A549 (cell line): ENCODE measurements at regions not wholly inside any gene's neighbourhood (a gene's known extent, or its start where the extent isn't known, plus 50 kb on each side); places are given as distances from the start of the nearest gene placed in this dataset.

ENCODE experiments used
- ATAC-seq, 2 experiments: fragments of 200-7000 bp in 1 of 2; fragments of >200 bp in 1 of 2; cut with Nextera tagmentation in 1 of 2; cut with Tn5 transposase in 1 of 2; 3 replicates each; pipeline versions ENCODE4 v1.8.0 to v1.9.1; 2018 to 2020; ENCODE audit warnings: mild to moderate bottlenecking in 1 of 2, moderate library complexity in 1 of 2
- CTCF ChIA-PET: fragments of 300-600 bp; sonication (Branson Sonifier 250); formaldehyde crosslinking; extraction: SDS; loops from one replicate; lab custom pipeline; 2021; ENCODE audit warnings: antibody characterized with exemption, inconsistent platforms; lab: Yijun Ruan, JAX
- POLR2A ChIA-PET: fragments of 350-600 bp; formaldehyde crosslinking; extraction: SDS; loops from one replicate; lab custom pipeline; 2021; ENCODE audit warnings: antibody characterized with exemption, inconsistent platforms; lab: Yijun Ruan, JAX
- DNase-seq, 2 experiments: peaks; one replicate each; pipeline versions ENCODE4 v3.0.0 to v3.0.0-alpha.2; 2011 to 2016; ENCODE audit warnings: low read depth in 1 of 2, low spot score in 1 of 2
- FAIRE-seq: peaks from 2 replicates; lab custom pipeline; 2011; peaks lifted over from hg19 to GRCh38; lab: Jason Lieb, UNC
- H3K27ac ChIP-seq, 2 experiments: fragments of >200 bp; sonication (Bioruptor Twin); formaldehyde crosslinking; 3 replicates each; pipeline ENCODE4 v1.5.1; 2016 to 2017
- H3K4me1 ChIP-seq: fragments of >200 bp; sonication (Bioruptor Twin); formaldehyde crosslinking; 3 replicates; pipeline ENCODE4 v1.6.1; 2016
- H3K4me2 ChIP-seq: fragments of >200 bp; sonication (Bioruptor Twin); formaldehyde crosslinking; 3 replicates; pipeline ENCODE4 v1.6.1; 2016
- H3K4me3 ChIP-seq: fragments of >200 bp; sonication (Bioruptor Twin); formaldehyde crosslinking; 3 replicates; pipeline ENCODE4 v1.5.1; 2016
- H3K9me3 ChIP-seq: fragments of >200 bp; sonication (Bioruptor Twin); formaldehyde crosslinking; 3 replicates; pipeline ENCODE4 v1.6.1; 2016
- CBX8 ChIP-seq: fragments of 200-600 bp; sonication (generic); IDR thresholded peaks from 2 replicates; pipeline ENCODE4 v1.6.1; 2016
- EHF ChIP-seq: fragments of 250-450 bp; sonication (Bioruptor Pico); IDR thresholded peaks from 2 replicates; pipeline ENCODE4 v1.5.0; 2020; ENCODE audit warnings: mild to moderate bottlenecking
- EP300 ChIP-seq, 2 experiments: fragments of >200 bp; sonication (Bioruptor Twin); formaldehyde crosslinking; IDR thresholded peaks; 2 replicates in 1 of 2; 3 replicates in 1 of 2; pipeline ENCODE4 v1.6.1; 2016 to 2017
- FOXS1 ChIP-seq: fragments of 250-450 bp; sonication (Bioruptor Pico); IDR thresholded peaks from 2 replicates; pipeline ENCODE4 v1.5.0; 2020; ENCODE audit warnings: mild to moderate bottlenecking, moderate library complexity
- HEYL ChIP-seq: fragments of 250-450 bp; sonication (Bioruptor Pico); IDR thresholded peaks from 2 replicates; pipeline ENCODE4 v1.8.0; 2021; ENCODE audit warnings: mild to moderate bottlenecking, moderate library complexity
- JUN ChIP-seq, 2 experiments: fragments of >200 bp; sonication (Bioruptor Twin); formaldehyde crosslinking; IDR thresholded peaks; 2 replicates in 1 of 2; 3 replicates in 1 of 2; pipeline ENCODE4 v1.6.1; 2016 to 2017
- MAFK ChIP-seq: fragments of 450-650 bp; IDR thresholded peaks from 2 replicates; pipeline ENCODE4 v1.6.1; 2014; ENCODE audit not compliant: partially characterized antibody
- MYC ChIP-seq: IDR thresholded peaks from 2 replicates; pipeline ENCODE4 v1.6.1; 2012; ENCODE audit warnings: mild to moderate bottlenecking, inconsistent platforms, low read length, improper control_type of control experiment, borderline replicate concordance
- NFE2L2 ChIP-seq: fragments of 150-350 bp; conservative IDR thresholded peaks from 2 replicates; pipeline ENCODE4 v1.6.1; 2014; ENCODE audit warnings: low read length
- NPAS2 ChIP-seq: fragments of 250-450 bp; sonication (Bioruptor Pico); IDR thresholded peaks from 2 replicates; pipeline ENCODE4 v1.8.0; 2022; ENCODE audit warnings: mild to moderate bottlenecking, moderate library complexity, borderline replicate concordance
- RAD21 ChIP-seq, 2 experiments: fragments of >200 bp in 1 of 2; sonication (Bioruptor Twin) in 1 of 2; formaldehyde crosslinking in 1 of 2; IDR thresholded peaks in 1 of 2; conservative IDR thresholded peaks in 1 of 2; 2 replicates in 1 of 2; 3 replicates in 1 of 2; pipeline ENCODE4 v1.6.1; 2012 to 2018; ENCODE audit warnings: inconsistent platforms in 1 of 2
- REST ChIP-seq: fragments of 200-600 bp; sonication (generic); IDR thresholded peaks from 2 replicates; pipeline ENCODE4 v1.6.1; 2016; ENCODE audit warnings: antibody characterized with exemption, mild to moderate bottlenecking, moderate library complexity
- RFX5 ChIP-seq: fragments of 450-650 bp; IDR thresholded peaks from 2 replicates; pipeline ENCODE4 v1.7.1; 2014; ENCODE audit warnings: antibody characterized with exemption, mild to moderate bottlenecking, moderate library complexity
- SREBF2 ChIP-seq: fragments of 450-650 bp; IDR thresholded peaks from 2 replicates; pipeline ENCODE4 v1.6.1; 2014; ENCODE audit warnings: mild to moderate bottlenecking, moderate library complexity
- TFCP2L1 ChIP-seq: fragments of 250-450 bp; sonication (Bioruptor Pico); IDR thresholded peaks from 2 replicates; pipeline ENCODE4 v1.5.0; 2021; ENCODE audit warnings: mild to moderate bottlenecking
- ZC3H11A ChIP-seq: fragments of 450-650 bp; IDR thresholded peaks from 2 replicates; pipeline ENCODE4 v1.6.1; 2014; ENCODE audit warnings: antibody characterized with exemption, mild to moderate bottlenecking
- ZNF302 ChIP-seq: fragments of 250-450 bp; sonication (Bioruptor Pico); IDR thresholded peaks from 2 replicates; pipeline ENCODE4 v1.9.0; 2021; ENCODE audit warnings: inconsistent platforms, mild to moderate bottlenecking, moderate library complexity
- WGBS: methylation state at CpG from one replicate; pipeline ENCODE4 v1.1.6; 2017; ENCODE audit errors: missing lambda C conversion rate; 5-methylcytosine and 5-hydroxymethylcytosine counted together
- TF ChIP-seq, protein P1 (sequence below): IDR thresholded peaks from 2 replicates; pipeline ENCODE4 v1.6.1; 2012
- TF ChIP-seq, protein P2 (sequence below): fragments of >200 bp; sonication (Bioruptor Twin); formaldehyde crosslinking; IDR thresholded peaks from 3 replicates; pipeline ENCODE4 v1.6.1; 2016
- TF ChIP-seq, protein P3 (sequence below): IDR thresholded peaks from 2 replicates; pipeline ENCODE4 v1.6.1; 2012
- TF ChIP-seq, protein P4 (sequence below): fragments of 250-450 bp; sonication (Bioruptor Pico); IDR thresholded peaks from 2 replicates; pipeline ENCODE4 v1.5.0; 2020; ENCODE audit warnings: low read depth, mild to moderate bottlenecking, moderate library complexity

- CTCF ChIA-PET: interaction anchor here (0.8 kb wide), 1 partner anchor 15 kb away, joined by 4 read pairs; no protein-coding TSS in a partner anchor
- Histone ChIP-seq H3K4me3 (no peak overlapping the region), H3K9me3 (peaks cover 11% of the 10 kb centered on the region), H3K27ac (no peak overlapping the region), H3K4me1 (no peaks in the 10 kb centered on the region), H3K4me2 (no peak overlapping the region)
- TF ChIP-seq JUN (IDR thresholded peaks at IDR 0.05) (no peak), RAD21 (conservative IDR thresholded peaks at IDR 0.05 in 1 of 2, IDR thresholded peaks at IDR 0.05 in 1 of 2) (no peak), MAFK (no peak)
- DNase-seq (no peak), FAIRE-seq (no peak), ATAC-seq (no peak)
- WGBS: 56% methylated on average over 2 of the region's 2 CpGs
- POLR2A ChIA-PET: no interaction called here
These were observed 114.2 kb upstream of the PDE4D start for GRCh38 chr5:60007729-60008128.

DNA sequence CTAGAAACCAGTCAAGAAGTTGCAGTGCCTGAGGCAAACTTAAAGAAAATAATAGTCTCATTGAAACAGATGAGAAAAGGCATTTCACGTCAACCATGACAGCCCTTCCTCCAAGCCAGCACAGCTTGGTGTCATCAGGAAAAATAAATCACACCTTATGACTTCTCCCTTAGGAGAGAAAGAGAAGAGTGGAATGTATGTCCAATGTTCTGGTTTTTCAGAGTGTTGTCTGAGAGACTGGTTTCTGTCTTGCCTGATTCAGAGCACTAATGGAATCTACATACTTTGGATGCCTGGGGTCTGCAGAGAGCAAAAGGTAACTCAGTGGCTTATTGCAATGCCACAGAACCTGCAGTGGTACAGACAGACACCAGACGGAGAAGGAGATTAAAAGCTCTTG, 105.5 kb upstream of the PDE4D start:
- CTCF ChIA-PET: interaction anchor here (0.6 kb wide), 1 partner anchor 48 kb away, joined by 3 read pairs; no protein-coding TSS in a partner anchor
- no peak for DNase-seq
- no peak for ATAC-seq

More for the DNA sequence above, 105.5 kb upstream of the PDE4D start:
- WGBS: 52% methylated on average over 2 of the region's 2 CpGs
- peaks cover 10% of the 10 kb centered on the region for H3K9me3 ChIP-seq
- H3K4me3 ChIP-seq: no peak overlapping the region
- no peaks in the 10 kb centered on the region for H3K4me1 ChIP-seq
- no peak overlapping the region for H3K4me2 ChIP-seq
- H3K27ac ChIP-seq: no peak overlapping the region
- no peak for FAIRE-seq
- no peak for TF ChIP-seq ZC3H11A
- TF ChIP-seq EHF (CRISPR knock-in tag): no peak
- no peak for TF ChIP-seq REST
- TF ChIP-seq CBX8: no peak
- TF ChIP-seq, protein P1, sequence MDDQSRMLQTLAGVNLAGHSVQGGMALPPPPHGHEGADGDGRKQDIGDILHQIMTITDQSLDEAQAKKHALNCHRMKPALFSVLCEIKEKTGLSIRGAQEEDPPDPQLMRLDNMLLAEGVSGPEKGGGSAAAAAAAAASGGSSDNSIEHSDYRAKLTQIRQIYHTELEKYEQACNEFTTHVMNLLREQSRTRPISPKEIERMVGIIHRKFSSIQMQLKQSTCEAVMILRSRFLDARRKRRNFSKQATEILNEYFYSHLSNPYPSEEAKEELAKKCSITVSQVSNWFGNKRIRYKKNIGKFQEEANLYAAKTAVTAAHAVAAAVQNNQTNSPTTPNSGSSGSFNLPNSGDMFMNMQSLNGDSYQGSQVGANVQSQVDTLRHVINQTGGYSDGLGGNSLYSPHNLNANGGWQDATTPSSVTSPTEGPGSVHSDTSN: no peak
- TF ChIP-seq EP300 (IDR thresholded peaks at IDR 0.05): no peak
- no peak for TF ChIP-seq MYC
- TF ChIP-seq NPAS2: no peak
- TF ChIP-seq, protein P2, sequence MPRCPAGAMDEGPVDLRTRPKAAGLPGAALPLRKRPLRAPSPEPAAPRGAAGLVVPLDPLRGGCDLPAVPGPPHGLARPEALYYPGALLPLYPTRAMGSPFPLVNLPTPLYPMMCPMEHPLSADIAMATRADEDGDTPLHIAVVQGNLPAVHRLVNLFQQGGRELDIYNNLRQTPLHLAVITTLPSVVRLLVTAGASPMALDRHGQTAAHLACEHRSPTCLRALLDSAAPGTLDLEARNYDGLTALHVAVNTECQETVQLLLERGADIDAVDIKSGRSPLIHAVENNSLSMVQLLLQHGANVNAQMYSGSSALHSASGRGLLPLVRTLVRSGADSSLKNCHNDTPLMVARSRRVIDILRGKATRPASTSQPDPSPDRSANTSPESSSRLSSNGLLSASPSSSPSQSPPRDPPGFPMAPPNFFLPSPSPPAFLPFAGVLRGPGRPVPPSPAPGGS: no peak
- no peak for TF ChIP-seq NFE2L2
- TF ChIP-seq SREBF2: no peak
- TF ChIP-seq HEYL (CRISPR knock-in tag): no peak
- TF ChIP-seq ZNF302 (CRISPR knock-in tag): no peak
- no peak for TF ChIP-seq FOXS1 (CRISPR knock-in tag)
- no peak for TF ChIP-seq TFCP2L1
- TF ChIP-seq, protein P3, sequence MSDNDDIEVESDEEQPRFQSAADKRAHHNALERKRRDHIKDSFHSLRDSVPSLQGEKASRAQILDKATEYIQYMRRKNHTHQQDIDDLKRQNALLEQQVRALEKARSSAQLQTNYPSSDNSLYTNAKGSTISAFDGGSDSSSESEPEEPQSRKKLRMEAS: no peak
- TF ChIP-seq, protein P4, sequence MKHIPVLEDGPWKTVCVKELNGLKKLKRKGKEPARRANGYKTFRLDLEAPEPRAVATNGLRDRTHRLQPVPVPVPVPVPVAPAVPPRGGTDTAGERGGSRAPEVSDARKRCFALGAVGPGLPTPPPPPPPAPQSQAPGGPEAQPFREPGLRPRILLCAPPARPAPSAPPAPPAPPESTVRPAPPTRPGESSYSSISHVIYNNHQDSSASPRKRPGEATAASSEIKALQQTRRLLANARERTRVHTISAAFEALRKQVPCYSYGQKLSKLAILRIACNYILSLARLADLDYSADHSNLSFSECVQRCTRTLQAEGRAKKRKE (CRISPR knock-in tag): no peak
- no peak for TF ChIP-seq RFX5
- POLR2A ChIA-PET: no interaction called here
